ENCODE measurements at regions not wholly inside any gene's neighbourhood (a gene's known extent, or its start where the extent isn't known, plus 50 kb on each side); places are given as distances from the start of the nearest gene placed in this dataset.
"Not testable (repeated sequence)": the region's sequence is repeated elsewhere in the genome, so short reads cannot be mapped to it uniquely, and the experiment has no call there.

DNA sequence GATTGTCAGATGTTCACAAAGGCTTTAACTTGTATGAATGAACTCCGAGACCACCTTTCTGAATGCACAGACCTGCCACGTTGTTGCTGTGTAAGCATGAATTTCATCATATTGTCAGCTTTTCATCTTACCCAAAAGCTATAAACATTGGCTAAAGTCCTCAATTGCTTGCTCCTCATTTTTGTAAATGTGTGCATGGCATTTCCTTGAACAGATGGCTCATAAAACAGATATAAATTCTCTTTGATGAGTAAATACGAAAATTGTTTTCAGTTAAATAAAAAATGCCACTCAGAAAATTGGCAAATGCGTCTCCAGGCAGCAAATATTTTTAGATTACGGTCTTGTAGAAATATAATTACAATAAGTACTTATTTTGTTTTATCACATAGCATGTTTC lies 226.0 kb upstream of the NDN start:
- DNase-seq (ENCODE audit: low spot score), result no peak
- ATAC-seq, result no peak

DNA sequence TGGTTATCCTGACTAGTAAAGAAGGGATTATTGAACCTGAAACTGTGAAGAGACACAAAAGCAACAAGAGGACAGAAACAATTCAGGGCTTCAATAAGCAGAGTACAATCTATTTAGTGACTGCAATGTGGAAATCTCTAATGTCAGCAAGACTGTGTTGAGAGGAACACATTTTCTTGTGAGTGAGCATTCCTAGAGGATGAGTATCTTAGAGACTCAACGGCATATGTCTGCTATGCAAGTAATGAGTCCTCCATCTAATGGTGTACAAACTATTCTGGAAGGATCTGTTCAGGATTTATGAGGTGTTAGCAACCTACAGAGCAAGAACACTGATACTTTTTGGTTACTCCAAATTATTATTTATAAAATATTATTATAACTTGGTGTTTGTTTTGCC lies 226.5 kb upstream of the NDN start:
- DNase-seq (ENCODE audit: low spot score) (no peak), ATAC-seq (no peak)

DNA sequence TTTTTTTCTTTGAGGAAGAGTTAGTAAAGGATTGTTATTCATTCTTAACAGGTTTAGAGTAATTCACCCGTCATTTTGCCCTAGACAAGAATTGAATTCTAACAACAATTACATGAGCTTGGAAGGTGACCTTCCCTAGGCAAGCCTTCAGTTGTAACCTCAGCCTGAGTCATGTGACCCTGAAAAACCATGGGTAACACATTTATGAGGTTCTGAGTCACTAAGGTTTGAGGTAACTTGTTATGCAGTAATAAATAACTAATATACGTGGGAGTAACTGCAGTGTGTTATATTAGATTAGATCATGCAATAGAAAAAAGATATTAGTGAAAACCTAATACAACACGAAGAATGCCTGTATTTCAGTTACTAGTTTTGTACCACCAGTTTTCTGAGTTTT lies 237.6 kb upstream of the NDN start:
- DNase-seq (ENCODE audit: low spot score) (no peak), ATAC-seq (no peak)

DNA sequence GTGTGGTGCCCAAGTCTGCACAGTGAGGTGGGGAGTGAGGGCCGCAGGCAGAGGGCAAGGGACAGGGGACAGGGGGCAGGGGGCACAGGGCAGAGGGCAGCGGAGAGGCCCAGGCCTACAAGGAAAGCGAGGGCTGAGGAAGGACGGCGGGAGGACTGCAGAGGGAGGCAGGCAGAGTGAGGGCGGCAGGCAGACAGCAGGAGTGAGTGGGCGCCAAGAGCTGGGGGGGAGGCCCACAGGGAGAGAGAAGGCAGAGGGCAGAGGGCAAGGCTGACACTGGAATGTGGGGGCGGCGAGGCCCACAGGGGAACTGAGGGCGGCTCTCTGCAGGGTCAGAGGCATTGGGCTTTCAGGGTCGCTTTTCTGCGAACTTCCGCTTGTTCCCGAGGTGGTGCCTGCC lies 267.8 kb upstream of the NDN start:
- no peak for ATAC-seq
- DNase-seq (ENCODE audit: low spot score), result no peak

- DNase-seq (ENCODE audit: low spot score) (no peak), ATAC-seq (no peak)
Measured at GRCh38 chr15:23983500-23984259, 296.6 kb upstream of the NDN start.

- ATAC-seq, result no peak
- DNase-seq (ENCODE audit: low spot score), result no peak
Measured at GRCh38 chr15:23994273-23994672, 307.2 kb upstream of the NDN start.

GRCh38 chr15:23998056-23998455 lies 311.0 kb upstream of the NDN start:
- no peak for DNase-seq (ENCODE audit: low spot score)
- ATAC-seq, result no peak

GRCh38 chr15:24008476-24008875 lies 321.4 kb upstream of the NDN start:
- ATAC-seq (no peak), DNase-seq (ENCODE audit: low spot score) (no peak)

- ATAC-seq (no peak), DNase-seq (ENCODE audit: low spot score) (no peak)
Measured at GRCh38 chr15:24017470-24017869, 330.4 kb upstream of the NDN start.

- ATAC-seq (no peak), DNase-seq (ENCODE audit: low spot score) (no peak)
Measured at GRCh38 chr15:24039683-24040082, 352.6 kb upstream of the NDN start.

GRCh38 chr15:24054547-24055245 lies 367.6 kb upstream of the NDN start:
- ATAC-seq, result peak; percentile 74
- peak; percentile 44 for DNase-seq (ENCODE audit: low spot score)

DNA sequence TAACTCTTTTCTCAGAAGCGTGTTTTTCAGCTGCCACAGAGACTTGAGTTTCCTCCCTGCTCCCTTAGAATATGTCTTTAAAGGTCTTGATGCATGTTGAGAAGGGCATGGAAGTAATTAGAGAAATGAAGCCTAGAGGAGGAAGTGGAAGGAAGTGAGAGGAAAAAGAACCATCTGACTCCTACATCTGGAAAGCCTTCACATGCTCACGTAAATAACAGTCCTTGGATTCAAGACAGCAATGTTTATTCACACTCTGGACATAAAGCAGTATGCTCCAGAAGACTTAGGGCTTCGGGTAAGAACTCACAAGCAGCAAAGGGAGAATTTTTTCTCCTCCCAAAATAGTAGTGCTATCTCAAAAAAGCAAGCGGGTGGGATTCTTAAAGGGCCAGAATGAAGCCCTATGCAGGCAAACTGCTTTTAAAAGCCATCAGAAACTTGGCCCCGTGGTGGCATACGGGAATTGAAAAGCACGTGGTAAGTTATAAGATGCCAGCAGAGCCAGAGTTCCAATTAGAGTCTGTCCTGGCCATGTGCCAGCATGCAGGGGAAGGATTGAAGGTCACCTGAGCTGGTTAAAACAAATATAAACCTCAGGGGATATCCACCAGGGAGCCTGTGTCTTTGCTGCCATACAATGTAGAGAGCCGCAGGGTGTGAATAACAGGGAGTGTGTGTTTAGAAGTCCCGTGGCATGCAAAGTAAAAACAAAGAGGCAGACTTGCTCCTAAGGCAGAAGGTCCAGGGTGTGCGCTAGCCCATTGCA lies 380.8 kb upstream of the NDN start:
- ATAC-seq (peak; percentile 50), DNase-seq (ENCODE audit: low spot score) (no peak)

- DNase-seq (ENCODE audit: low spot score) (no peak), ATAC-seq (no peak)
Measured at GRCh38 chr15:24075420-24076089, 388.4 kb upstream of the NDN start.

DNA sequence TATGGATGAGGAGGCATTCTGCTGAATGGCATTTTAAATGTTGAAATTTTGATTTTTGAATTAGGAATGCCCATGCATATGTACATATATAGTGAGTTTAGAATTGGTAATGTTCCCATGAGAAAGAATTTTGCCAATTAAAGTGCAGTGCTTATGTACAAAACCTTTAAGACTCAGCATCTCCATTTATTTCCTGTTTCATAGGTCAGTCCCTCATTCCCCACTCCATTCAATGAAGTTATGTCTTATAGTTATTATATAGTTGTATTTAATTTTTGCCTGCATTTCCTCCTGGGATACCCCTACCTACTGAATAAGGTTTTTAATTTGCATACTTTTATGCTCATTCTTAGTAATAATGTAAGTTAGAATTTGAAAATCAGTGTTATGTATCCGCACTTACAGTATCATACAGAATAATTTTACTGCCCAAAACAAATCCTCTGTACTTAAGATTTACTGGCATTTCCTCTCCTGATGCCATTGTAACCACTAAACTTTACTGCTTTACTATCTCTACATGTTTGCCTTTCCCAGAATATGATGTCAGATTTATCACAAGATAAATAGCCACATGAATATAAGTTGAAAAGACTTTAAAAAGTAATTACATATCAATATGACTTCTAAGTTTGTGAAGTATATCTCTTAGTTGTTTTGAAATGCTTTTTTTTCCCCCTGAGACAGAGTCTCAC lies 389.1 kb upstream of the NDN start:
- DNase-seq (ENCODE audit: low spot score) (no peak), ATAC-seq (no peak)

DNA sequence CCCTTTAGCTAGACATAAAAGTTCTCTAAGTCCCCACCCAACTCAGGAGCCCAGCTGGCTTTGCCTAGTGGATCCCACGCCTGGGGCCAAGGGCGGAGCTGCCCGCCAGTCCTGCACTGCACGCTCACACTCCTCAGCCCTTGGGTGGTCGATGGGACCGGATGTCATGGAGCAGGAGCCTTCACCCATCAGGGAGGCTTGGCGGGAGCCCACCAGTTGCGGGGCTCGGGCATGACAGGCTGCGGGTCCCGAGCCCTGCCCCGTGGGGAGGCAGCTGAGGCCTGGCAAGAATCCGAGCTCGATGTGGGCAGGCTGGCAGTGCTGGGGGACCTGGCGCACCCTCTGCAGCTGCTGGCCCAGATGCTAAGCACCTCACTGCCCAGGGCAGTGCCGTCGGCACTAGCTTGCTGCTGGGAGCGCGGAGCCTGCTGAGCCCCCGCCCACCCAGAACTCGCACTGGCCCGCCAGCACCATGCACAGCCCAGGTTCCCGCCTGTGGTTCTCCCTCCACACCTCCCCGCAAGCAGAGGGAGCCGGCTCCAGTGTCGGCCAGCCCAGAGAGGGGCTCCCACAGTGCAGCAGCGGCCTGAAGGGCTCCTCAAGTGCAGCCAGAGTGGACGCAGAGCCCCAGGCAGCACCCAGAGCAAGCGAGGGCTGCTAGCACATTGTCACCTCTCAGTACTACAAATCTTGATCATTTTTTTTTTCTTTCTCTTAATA lies 391.4 kb upstream of the NDN start:
- ATAC-seq, result no peak
- no peak for DNase-seq (ENCODE audit: low spot score)

DNA sequence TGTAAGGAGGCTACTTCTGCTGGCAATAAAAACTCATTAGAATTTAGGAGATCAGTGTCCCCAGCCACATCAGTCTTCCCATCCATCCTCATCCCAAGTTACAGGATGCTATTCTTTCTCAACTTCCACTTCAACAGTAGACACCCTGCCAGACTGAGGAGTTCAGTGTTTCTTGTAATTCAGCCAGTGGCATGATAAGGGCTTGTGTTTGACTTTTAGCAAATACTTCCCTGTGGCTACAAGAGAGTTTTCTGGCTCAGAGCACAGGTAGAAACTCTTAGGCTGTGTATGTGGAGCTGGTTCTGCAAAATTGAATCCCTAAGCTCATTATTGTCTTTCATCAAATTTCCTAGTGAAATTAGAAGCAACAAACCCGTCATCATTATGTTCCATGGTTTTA lies 401.8 kb upstream of the NDN start:
- not testable (repeated sequence) for ATAC-seq; DNase-seq (ENCODE audit: low spot score)

GRCh38 chr15:24101503-24101902 lies 414.4 kb upstream of the NDN start:
- DNase-seq (ENCODE audit: low spot score), result not testable (repeated sequence)
- peak; percentile 11 for ATAC-seq

- not testable (repeated sequence) for ATAC-seq; DNase-seq (ENCODE audit: low spot score)
Measured at GRCh38 chr15:24107524-24107923, 420.4 kb upstream of the NDN start.

GRCh38 chr15:24107948-24108347 lies 420.8 kb upstream of the NDN start:
- not testable (repeated sequence) for DNase-seq (ENCODE audit: low spot score)

DNA sequence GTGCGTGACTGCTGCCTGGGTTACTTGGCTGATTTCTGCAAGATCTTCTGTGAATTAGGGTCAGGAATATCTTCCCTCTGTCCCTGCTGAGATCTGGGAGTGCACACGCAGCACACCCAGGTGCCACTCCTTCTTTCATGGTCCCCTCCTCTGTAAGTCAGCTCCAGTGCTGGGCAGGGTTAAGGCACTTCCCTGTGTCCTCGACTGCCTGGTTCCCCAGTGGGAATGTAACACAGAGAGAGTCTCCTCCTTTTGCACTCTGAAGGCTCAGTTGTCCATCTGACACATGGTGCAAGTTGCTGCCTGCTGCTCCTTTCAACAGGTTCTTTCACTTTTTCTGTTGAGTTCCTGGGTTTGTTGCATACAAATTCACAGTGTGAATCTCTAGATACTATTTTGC lies 421.2 kb upstream of the NDN start:
- not testable (repeated sequence) for ATAC-seq; DNase-seq (ENCODE audit: low spot score)

More at GRCh38 chr15:24107948-24108347, 420.8 kb upstream of the NDN start:
- ATAC-seq, result not testable (repeated sequence)
